ENCODE measurements at regions not wholly inside any gene's neighbourhood (a gene's known extent, or its start where the extent isn't known, plus 50 kb on each side); places are given as distances from the start of the nearest gene placed in this dataset.
"Not testable (repeated sequence)": the region's sequence is repeated elsewhere in the genome, so short reads cannot be mapped to it uniquely, and the experiment has no call there.

GRCh38 chr4:64216741-64217140 lies 192.5 kb downstream of the TECRL start:
- no peak for DNase-seq

DNA sequence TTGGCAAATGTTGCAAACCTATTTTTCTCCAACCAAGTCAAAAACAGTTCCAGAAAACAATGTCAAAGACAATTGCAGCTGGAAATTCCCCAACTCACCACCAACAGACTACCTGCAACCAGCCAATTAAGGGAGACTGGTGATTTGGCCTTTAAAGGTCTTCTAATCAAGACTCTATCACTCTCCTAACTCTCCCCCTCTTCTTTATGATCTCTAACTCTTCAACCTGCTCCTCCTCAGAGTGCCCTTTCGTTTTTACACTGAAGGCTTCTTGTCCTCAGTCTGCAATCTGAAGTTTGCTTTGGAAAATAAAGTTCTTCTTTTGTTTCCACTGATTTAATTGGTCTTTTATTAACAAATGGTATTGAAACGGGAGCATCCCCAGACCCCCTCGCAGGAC lies 203.9 kb downstream of the TECRL start:
- no peak for DNase-seq

DNA sequence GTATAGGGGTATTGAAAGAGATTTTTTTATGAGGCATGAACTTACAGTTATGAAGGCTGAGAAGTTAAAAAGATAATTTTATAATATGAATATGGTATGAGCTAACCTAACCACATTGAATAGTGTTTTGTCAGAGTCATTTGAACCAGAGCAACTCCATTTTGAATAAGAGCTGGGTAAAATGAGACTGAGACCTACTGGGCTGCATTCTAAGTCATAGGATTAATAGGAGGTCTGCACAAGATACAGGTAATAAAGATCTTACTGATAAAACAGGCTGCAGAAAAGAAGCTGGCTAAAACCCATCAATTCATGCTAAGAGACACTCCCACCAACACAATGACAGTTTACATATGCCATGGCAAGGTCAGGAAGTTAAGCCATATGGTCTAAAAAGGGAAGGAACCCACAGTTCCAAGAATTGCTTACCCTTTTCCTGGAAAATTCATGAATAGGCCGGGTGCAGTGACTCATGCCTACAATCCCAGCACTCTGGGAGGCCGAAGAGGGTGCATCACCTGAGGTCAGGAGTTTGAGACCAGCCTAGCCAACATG lies 209.2 kb downstream of the TECRL start:
- DNase-seq, result no peak

DNA sequence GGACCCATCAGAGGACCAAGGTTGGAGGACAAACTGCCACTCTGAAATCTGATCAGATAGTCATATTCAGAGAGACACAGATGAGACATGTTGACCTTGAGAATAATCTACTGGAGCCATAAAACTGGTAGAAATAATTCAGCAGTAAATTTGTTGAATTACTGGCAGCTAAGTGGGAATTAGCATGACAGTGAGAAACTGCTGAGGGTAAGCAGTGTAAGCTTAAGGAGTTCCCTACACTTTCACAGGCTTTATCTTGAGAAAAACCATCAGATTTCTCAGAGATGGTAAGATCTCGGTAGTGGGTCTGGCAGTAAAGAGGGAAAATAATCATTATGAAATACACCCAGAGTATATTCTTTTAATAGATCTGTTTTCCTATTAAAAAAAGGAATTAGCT lies 213.7 kb downstream of the TECRL start:
- DNase-seq, result no peak

- no peak for DNase-seq
Observed at GRCh38 chr4:64192731-64193412, 216.4 kb downstream of the TECRL start.

- DNase-seq, result no peak
Observed at GRCh38 chr4:64174247-64174882, 234.9 kb downstream of the TECRL start.

- DNase-seq, result no peak
Observed at GRCh38 chr4:64166365-64166764, 242.9 kb downstream of the TECRL start.

DNA sequence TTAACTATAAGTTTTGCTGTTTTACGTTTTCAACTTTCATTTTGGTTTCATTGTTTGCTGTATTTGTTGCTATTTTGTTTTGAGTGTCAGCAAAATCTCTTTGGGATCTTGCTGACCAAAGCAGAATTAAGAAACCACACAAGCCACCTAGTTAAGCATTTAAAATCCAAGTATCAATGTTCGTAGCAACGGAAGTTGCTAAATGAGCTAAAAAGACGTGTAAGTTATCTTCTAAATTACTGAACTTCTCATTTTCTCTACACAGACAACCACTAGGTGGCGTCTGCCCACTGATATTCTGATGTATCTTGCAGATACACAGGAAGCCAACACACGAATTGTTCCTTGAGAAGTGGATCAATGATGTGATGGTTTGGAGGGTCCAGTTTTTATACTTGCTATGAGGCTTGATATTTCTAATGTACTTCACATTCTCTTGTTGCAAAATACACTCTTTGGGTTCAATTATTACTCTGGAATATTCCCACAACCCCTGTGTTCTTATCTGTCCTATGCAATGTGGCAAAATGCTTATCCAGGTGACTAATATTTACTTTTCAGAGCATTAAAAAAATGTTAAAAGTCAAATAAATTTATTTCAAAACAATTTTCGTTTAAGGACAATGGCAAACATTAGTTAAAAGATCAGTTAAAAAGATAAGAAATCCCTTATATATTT lies 250.5 kb downstream of the TECRL start:
- peak; percentile 56 for DNase-seq

GRCh38 chr4:64157397-64157796 lies 251.9 kb downstream of the TECRL start:
- DNase-seq, result no peak

DNA sequence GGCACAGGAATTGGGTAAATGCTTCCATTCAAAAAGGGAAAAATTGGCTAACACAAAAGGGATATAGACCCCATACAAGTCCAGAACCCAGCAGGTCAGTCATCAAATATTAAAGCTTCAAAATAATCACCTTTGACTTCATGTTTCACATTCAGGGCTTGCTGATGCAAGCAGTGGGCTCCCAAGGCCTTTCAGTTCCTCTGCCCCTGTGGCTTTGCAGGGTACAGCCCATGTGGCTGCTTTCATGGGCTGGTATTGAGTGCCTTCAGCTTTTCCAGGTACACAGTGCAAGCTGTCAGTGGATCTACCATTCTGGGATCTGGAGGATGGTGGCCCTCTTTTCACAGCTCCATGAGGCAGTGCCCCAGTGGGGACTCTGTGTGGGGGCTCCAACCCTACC lies 253.0 kb downstream of the TECRL start:
- no peak for DNase-seq

DNA sequence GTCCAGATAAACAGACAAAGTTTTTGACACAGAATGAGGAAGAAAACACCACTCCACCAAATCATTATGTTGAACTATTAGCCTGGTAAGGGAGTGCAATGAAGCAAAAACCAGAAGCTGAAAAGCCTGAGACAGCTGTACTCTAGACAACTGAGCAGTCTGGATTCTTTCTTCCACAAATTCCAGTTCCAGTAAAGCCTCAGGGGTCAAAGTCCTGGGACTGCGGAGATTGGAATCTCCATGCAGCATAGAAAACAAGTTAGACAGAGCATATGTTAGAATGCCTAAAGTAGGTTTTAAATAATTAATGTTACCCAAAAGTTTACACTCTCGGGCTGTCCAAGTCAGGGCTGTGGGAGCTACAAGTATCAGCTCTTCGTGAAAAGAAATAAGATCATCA lies 263.2 kb downstream of the TECRL start:
- DNase-seq, result no peak

DNA sequence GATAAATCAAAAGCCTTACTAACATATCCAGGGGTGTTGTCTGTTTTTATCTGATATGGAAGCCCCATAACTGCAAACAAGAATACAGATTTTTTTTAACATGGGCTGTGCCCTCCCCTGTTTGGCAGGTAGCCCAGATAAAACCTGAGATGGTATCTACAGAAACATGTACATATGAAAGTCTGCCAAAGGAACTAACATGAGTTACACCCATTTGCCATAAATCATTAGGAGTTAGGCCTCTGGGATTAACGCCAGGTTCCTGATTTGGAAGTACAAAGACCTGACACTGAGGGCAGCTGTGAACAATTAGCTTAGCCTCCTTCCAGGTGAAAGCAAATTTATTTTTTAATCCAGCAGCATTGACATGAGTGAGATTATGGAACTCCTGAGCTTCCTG lies 264.3 kb downstream of the TECRL start:
- no peak for DNase-seq

- DNase-seq, result no peak
Observed at GRCh38 chr4:64130907-64131306, 278.3 kb downstream of the TECRL start.

DNA sequence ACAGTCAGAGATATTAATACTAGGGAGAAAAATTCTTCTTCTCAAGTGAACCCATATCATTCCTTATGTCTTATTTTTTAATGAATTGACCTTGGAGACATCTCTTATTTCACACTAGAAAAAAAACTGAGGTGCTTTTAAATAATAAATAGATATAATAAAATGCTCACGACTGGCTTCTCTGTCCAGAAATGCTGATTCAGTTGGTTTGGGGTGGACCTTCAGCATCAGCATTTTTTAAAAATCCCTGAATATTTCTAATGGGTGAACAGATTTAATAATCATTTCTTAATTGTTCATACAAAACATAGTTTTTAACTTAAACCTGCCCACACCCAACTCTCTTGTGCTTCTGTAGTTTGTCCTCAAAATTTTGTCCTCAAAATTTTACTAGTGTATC lies 283.9 kb downstream of the TECRL start:
- no peak for DNase-seq

DNA sequence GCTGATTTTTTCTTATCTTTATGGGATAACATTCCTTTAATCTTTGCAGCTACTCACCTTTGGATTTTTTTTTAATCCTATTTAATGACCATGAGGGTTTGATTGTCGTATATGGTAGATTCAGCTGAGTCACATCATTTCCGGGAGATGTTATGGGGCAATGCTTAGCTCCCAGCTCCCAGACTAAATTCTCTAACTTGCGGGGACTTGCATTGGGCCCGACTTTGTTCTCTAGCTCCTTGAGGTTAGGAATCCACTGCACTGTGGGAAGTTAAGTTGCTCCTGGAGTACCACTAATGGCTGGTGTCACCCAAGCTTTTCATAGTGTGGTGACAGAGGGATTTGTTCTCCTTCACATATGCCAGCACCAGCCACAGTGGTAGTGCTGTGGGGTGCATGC lies 287.4 kb downstream of the TECRL start:
- no peak for DNase-seq

DNA sequence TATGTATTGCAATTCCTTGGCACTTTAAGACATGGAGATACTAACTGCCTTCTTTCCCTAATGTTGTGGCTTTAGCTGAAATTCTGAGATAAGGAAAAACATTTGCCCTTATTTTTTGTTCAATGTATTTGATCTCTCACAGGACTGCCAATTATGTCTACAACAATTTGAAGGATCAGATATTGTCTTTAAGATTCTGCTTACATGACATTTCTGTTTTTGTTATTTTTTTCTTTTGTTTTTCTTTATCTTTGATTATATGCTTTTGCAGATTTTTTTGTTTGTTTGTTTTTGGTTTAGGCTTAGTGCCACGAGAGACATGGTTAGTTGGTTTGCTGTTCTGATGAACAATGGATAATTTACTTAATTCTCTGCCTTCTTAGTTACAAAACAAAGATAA lies 303.3 kb downstream of the TECRL start:
- no peak for DNase-seq

DNA sequence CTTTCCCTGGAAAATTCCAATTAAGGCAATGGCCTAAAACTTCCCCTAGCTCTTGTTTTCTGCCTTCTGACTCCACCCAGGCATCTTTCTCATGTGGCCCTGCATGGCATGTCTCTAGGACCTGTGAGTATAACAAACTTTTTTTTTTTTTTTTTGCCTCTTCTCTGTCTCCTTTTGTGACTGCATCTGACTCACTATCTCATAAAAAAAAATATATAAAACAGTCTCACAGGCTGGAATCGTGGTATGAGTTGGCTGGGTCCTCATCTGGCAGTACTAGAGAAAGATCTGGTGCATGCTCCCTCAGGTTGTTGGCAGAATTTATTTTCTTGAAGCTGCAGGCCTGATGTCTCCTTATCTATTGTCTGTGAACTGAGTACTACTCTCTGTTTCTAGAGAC lies 313.9 kb downstream of the TECRL start:
- DNase-seq, result no peak

DNA sequence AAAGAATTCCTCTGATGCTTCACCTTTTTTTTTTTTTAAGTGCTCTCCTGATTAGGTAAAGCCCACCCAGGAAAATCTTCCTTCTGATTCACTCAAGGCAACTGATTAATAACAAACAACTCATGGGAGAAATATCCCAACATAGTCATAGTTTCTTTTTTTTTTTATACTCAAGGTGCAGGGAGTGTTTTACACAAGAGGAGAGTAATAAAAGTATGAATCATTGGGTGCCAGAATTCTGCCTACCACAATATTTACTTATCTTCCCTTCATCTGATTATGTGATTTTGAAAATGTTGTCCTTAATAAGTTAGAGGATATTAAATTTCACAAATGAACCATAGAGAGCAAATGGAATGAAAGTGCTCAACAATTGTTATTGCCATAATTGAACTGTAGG lies 329.9 kb downstream of the TECRL start:
- DNase-seq, result no peak

DNA sequence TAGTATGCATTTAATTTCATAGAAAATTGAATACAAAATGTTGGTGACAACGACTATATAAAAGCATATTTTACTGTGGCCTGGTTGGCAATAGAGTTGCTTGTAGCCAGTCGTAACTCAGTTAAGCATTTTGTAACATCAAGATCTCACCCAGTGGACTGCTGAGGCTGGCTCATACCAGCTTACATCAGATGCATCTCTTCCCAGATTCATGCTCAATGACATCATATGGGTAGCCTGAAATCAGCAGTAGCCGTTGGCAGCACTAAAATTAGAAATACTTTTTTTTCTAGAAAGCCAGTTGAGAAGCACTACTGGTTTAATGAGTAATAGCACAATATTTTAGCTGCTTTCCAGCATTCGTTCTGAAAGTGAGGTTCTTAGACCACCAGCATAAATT lies 341.2 kb downstream of the TECRL start:
- no peak for DNase-seq

- no peak for DNase-seq
Observed at GRCh38 chr4:64062991-64063390, 346.3 kb downstream of the TECRL start.

DNA sequence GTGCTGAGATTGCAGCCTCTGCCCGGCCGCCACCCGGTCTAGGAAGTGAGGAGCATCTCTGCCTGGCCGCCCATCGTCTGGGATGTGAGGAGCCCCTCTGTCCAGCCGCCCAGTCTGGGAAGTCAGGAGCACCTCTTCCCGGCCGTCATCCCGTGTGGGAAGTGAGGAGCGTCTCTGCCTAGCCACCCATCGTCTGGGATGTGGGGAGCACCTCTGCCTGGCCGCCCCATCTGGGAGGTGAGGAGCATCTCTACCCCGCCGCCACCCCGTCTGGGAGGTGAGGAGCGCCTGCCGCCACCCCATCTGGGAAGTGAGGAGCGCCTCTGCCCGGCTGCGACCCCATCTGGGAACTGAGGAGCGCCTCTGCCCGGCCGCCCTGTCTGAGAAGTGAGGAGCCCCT lies 372.2 kb downstream of the TECRL start:
- DNase-seq, result not testable (repeated sequence)

DNA sequence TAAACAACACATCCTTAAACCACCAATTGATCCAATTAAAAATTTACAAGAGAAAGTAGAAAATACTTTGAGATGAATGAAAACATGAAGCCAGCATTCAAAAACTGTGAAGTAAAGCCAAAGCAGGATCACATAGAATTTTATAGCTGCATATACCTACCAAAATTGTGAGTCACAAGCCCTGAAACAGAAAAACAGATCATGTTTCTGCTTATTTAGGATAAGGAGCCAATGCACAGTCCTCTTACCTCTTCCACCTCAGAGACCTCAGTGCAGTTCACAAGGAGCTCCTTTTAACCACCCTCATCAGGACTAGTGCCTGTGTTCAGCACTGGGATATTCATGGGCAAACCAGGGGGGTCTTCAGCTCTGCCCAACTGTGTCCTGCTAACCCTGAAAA lies 386.7 kb downstream of the TECRL start:
- no peak for DNase-seq

GRCh38 chr4:64016893-64017292 lies 392.4 kb downstream of the TECRL start:
- no peak for DNase-seq

DNA sequence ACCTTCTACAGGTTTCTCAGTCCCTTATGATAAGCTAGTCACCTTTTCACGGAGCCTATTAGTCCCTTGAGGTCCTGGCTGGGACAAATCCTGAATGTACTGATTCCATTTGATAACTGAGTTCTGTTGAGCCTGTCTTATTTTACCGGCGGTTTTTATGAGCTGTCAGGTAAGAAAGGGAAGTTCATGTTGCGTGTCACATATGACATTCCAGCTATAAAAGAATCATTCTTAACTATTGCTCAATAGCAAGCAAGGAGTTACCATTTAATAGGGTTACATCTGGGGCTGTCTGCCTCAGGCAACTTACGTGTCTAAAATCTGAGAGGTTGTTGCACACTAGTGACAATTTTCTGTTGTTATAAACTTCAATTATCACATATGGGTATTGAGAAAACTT lies 394.6 kb downstream of the TECRL start:
- no peak for DNase-seq
